Stimulated activated CD4-positive, alpha-beta T cell treated with anti-CD3 and anti-CD28 coated beads, Interleukin-4, amount 100 ng/mL, for 48 hours (primary cell): ENCODE measurements at regions not wholly inside any gene's neighbourhood (a gene's known extent, or its start where the extent isn't known, plus 50 kb on each side); places are given as distances from the start of the nearest gene placed in this dataset.
"Not testable (repeated sequence)": the region's sequence is repeated elsewhere in the genome, so short reads cannot be mapped to it uniquely, and the experiment has no call there.

Experiments used
- DNase-seq, 2 donors: peaks; one replicate each; pipeline ENCODE4 v3.0.0-alpha.2; 2020; ENCODE audit warnings: low read depth in 2 of 2

DNA sequence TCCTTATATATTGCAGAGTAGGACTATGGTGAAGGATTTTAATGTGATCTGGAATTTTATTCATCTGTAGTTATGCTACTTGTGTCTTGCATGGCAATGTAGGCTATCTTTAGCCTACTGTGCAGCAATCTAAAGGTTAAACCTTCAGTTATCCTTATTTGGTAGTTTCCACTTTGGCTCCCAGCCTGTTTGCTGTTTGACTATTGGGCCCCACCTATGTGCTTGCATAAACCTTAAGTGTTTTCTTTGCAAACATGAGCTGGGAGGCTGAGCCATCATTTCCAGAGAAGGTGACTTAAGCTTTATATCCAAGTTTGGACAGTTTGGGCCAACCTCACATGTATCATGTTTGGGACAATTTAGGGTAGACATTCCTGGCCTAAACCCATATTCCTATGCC lies 537.5 kb downstream of the BTBD3 start:
- no peak for DNase-seq

DNA sequence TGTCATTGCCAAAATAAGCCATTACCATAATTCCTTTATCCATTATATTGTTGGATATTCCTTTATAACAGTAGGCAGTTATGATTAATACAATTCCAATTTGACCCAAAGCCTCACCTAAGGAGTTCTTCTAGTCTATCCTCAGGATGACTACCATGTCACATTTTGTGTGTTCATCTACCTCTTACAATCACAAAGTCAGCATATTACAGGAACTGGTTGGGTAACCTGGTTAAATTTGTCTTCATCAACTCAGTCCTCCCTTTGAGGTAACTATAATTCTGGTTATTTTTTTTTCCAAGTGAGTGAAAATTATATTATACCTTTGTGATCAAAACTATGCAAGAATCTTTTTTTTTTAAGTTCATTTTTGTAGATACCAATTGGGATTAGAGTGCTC lies 540.5 kb downstream of the BTBD3 start:
- DNase-seq: no peak

DNA sequence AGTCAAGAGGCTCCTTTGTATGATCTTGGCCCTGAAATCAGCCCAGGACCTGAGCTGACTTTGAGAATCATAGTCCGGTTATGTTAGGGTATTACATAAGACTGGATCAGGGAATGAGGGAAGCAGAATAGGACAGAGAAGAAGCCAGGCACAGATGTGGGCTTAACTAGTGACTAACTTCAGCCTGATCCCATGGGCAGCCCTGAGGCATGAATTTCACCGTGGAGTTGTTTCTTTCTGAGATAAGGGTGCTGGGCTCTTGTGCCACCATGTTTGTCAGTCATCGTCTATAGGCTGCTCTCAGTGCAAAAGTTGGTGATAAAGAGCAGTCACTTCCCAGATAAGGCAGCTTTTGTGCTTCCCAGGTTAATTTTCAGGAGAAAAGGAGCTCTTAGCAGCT lies 544.7 kb upstream of the SPTLC3 start:
- DNase-seq: no peak

DNA sequence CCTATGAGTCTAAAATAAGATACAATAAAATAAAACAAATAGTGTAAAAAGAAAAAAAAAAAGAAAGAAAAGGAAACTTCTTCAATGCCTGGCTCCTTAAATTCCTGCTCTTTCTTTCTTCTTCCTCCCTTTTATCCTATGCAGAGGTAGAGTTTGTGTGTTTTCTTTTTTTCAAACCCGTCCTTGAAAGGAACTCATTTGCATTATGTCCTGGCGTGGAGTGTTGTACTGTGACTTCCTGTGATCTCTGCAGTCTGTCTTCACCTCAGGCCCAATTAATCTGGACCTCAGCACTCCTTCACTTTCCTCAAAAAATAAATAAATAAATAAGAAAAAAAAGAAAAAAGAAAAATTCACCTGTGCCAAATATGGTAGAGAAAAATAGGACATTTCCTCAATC lies 541.9 kb upstream of the SPTLC3 start:
- no peak for DNase-seq

DNA sequence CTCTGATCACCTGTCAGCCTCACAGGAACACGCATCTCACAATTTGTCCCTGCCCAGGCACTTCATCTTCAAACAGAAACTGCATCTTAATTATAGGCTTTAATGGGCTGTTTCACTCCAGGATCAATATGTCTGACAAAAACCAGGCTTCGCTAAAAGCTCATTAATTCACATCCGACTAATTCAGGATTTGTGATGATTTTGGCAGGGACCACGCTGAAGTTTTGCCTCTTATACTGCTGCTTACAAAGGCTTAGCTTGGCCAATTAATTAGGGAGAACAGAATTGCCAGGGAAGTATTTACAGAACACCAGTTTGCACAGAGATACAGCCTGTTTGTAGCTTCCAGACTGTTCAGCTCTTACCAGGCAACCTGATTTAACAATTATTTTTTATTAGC lies 541.0 kb upstream of the SPTLC3 start:
- no peak for DNase-seq

DNA sequence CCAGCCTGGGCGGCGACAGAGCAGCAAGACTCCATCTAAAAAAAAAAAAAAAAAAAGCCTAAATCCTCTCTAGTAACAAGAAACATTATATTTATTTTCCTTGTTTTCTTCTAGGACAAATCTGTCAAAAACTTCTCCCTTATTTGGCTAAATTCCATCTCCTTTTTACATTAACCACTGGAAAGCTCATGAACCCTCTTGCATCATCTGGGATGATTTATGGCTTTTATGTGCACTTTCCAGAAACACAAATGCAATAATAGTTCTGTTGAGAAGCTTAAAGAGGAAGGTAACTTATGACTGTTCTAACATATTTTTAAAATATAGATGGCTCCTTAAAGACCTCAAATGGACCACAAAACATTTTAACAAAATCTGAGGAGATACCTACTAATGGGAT lies 526.1 kb upstream of the SPTLC3 start:
- DNase-seq: no peak

DNA sequence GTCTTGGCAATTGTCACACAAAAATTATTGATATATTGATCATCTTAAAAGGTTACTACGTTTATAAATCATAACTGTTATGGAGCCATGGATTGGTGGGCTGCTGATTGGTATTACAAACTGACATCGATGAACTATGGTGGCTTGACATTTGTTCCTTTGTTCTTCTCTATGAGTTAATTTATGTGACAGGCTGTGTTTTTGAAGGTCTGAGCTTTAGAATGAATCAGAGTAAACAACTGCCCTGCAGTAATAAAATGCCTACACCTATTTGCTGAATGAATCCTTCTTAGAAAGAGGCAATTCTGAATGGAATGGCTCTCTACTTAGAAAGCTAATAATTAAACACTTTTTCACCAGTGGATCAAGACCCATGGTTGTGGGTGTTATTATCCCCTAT lies 506.3 kb upstream of the SPTLC3 start:
- no peak for DNase-seq

DNA sequence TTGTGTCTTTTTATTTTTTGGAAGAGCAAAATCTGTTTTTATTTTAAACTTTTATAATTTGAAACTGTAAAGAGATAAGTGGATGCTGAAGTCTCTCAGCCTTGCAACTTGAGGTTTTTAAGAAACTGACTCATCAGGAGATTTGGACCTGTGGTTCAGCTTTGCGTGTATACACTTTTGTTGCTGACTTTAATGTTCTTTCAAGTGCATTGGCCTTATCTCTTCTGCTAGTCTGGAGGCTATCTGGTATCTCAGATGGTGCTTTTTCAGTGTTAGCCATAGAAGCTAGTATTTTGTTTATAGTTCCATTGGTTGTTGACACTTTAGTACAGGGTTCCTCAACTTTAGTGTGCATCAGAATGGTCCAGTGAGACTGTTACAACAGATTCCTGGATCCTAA lies 504.0 kb upstream of the SPTLC3 start:
- DNase-seq: no peak

DNA sequence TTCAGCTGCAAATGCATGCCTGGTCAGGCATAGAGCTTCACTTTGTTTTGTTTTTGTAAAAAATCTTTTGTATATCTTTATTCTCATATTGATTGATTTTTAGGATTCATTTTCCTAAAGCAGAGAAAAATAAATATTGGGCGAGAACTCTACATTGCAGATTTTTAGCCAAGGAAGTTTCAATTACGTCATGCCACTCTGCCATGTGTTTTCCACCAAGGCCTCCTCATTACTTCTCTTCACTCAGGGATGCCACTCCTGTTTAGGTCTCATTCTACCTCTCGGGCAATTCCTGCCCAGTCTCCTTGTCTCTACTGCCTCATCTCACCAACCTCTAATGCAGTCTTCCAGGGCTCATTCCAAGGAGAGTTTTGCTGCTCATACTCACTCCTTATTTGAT lies 497.3 kb upstream of the SPTLC3 start:
- DNase-seq: no peak

DNA sequence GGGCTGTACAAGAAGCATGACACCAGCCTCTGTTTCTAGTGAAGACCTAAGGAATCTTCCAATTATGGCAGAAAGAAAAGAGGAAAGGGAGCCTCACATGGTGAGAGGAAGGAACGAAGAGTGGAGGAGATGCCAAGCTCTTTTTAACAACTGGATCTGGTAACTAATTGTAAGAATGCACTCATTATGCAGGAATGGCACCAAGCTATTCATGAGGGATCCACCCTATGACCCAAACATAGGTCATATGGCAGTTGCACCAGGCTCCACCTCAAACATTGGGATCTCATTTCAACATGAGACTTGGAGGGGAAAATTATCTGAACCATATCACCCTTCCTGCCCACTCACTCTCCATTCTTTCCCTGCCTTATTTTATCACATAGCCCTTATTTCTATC lies 496.0 kb upstream of the SPTLC3 start:
- no peak for DNase-seq

DNA sequence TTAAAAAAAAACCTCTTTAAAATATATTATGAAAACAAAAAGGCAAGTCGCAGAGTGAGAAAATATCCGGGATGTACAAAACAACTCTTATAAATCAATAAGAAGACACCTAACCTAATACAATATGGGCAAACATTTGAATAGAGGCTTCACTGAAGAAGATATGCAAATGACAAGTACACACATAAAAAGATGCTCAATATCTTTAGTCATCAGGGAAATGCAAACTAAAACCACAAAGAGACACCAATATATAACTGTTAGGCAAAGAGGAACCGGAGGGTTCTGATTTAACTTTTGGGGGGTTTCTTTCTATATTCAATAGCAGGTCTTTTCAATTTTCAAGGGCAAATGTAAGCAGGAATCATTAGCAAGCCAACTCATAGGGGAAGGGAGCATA lies 480.7 kb upstream of the SPTLC3 start:
- DNase-seq: no peak

DNA sequence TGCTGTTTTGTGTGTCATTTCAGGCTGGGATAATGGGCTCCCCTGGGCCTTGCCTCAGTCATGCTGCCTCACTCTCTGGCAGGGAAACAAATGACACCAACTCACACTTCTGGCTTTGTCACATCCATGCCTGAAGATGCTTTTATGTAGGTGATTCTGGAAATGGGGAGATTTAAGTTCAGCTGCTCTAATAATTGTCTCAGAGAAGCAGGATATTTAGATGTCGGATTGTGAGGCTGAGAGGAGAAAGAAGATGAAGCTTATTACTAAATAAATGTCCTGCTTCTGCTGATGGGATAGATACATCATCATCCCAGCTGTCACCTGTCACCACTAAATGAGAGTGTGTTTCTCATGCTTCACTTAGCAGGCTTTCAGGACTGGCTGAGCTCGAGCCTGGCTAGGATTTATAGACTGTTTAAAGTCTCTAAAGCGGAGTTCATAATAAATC lies 480.2 kb upstream of the SPTLC3 start:
- DNase-seq: no peak

DNA sequence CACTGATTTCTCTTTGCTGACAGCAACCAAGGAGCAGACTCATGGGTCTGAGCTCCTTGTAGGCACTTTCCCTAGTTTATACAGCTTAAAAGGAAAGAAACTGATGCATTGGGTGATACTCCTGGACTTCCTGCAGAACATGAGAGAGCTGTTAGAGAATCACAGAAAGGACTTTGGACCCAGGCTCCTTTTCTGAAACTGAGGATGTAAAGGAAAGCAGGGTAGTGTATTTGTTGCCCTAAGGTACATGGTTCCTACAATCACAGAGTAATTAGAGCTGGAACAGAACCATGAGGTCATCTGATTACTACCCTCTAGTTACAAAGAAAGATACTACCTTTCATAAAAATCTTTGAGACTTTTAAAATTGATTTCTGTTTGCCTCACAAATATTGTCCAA lies 477.1 kb upstream of the SPTLC3 start:
- DNase-seq: no peak

DNA sequence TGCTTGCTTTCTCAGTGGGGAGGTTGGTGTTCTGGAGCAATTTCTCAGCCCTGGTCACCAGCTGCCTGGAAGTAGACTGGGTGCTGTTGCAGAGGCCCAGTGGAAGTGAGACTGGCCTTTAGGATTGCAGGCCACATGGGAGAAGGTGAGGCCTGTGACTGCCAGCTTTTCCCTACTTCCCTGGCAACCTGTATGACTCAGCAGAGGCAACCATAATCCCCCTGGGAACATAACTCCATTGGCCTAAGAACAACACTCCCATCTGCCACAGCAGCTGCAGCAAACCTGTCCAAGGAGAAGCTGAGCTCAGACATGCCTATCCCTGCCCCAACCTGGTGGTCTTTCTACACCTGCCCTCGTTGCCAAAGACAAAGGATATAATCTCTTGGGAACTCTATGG lies 473.5 kb upstream of the SPTLC3 start:
- no peak for DNase-seq

DNA sequence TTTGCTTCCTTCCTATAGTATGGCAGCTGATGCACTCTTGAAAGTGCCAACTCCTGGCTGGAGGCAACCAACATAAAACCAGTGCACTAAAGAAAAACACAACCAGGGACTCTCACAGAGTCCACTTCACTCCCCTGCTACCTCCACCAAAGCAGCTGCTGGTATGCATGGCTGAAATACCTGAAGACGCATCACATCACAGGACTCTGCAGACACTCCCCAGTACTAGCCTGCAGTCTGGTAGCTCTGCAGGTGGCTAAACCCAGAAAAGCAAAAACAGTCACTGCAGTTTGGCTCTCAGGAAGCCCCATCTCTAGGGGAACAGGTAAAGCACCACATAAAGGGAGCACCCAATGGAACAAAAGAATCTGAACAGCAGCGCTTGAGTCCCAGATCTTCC lies 473.0 kb upstream of the SPTLC3 start:
- DNase-seq: no peak

DNA sequence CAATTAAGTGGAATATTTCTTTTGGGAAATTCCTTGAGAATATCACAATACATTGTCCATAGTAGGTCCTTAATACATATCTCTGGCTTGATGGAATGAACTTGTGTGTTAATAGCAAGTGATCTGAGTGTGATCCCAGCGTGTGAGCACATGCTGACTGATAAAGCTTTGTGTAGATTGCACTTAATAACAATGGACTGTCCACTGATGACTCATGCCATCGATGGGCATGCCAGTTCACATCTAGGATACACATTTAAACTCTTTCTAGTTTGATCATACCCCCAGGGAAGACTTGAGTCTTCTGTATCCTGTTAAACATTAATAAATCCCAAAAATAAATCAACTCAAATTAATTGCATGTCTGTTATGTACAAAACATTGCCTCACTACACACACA lies 454.3 kb upstream of the SPTLC3 start:
- no peak for DNase-seq

DNA sequence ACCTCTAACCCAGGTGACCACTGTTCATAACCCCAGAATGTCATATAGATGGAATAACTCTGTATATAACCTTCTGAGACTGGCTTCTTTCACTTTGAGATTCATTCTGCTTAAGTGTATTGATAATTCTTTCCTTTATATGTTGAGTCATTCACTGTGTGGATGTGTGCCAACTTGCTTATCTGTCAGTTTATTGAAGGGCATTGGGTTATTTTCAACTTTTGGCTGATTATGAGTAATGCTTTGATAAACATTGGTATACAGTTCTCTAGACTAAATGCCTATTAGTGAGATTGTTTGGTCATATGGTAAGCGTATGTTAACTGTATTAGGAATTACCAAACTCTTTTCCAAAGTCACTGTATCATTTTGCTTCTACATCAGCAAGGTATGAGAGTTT lies 453.4 kb upstream of the SPTLC3 start:
- DNase-seq: no peak

DNA sequence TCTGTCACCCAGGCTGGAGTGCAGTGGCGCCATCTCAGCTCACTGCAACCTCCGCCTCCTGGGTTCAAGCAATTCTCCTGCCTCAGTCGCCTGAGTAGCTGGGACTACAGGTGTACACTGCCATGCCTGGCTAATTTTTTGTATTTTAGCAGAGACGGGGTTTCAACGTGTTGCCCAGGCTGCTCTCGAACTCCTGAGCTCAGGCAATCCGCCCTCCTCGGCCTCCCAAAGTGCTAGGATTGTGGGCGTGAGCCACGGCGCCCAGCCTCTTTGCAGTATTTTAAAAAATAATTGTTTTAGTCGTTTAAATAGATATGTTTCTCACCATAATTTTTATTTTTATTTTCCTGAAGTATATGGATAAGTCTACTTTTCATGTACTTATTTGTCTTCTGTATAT lies 452.9 kb upstream of the SPTLC3 start:
- DNase-seq: not testable (repeated sequence)

DNA sequence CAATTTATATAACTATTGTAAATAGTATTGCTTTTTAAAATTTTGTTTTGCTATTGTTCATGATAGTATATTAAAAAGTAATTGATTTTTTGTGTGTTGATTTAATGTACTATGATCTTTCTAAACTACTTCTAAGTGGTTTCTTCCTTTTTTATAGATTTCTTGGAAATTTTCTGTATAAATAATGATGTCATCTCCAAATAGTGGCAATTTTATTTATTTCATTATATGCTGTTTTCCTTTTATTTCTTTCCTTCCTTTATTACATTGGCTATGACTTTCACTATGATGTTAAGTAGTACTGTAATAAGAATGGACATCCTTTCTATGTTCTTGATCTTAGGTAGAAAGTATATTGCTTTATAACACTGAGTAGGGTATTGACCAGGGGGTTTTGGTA lies 451.5 kb upstream of the SPTLC3 start:
- DNase-seq: no peak

DNA sequence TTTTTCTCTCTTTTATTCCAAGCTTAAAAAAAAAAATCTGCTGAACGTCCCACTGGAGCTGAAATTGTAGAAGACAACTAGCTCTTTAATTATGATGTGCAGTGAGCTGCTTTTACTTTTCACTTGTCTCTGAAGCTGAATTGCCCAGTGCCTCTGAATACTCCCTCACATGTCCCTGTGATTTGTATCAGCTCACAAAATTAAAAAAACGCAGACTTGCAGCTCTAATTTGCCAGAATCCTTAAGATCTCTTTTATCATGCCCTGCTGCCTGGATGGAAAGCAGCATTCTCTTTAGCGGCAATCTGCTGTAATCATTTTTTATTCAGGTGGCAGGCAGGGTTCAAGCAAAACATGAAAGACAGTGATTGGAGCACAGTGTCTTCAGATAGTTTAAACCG lies 443.8 kb upstream of the SPTLC3 start:
- no peak for DNase-seq

DNA sequence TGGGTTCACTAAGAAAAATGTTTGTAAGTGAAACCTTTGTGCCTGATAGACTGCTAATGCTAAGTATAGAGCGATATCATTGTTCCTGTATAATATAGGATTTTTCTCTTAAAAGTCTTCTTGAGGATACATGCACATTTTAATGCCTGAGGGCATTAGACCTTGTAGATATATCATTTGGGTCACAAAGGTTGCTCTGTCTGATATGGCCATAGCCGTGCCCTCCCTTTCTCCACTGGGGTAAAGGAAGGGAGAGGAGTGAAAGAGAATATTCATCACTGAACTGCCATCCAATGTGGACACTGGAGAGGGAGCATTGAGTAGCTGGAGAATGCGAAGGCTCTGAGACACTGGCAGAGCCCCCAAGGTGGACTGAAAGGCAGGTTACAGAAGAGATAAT lies 442.2 kb upstream of the SPTLC3 start:
- no peak for DNase-seq

DNA sequence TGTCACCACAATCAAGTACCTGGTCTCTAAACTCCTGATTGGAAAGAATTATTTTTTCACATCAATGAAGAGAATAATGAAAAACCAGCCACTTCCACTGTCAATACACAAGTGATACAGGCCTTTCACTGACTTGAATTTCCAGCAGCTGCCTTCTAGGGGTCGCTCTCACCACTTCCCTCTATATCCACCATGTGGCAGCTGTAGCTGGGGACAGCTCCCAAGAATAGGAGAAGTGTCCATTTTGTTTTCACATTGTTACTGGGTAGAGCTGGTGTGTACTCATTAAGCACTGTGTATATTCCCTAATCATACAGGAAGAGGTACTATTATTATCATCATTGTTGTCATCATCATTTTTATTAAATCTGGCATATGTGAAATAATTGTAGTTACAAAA lies 438.4 kb upstream of the SPTLC3 start:
- no peak for DNase-seq

DNA sequence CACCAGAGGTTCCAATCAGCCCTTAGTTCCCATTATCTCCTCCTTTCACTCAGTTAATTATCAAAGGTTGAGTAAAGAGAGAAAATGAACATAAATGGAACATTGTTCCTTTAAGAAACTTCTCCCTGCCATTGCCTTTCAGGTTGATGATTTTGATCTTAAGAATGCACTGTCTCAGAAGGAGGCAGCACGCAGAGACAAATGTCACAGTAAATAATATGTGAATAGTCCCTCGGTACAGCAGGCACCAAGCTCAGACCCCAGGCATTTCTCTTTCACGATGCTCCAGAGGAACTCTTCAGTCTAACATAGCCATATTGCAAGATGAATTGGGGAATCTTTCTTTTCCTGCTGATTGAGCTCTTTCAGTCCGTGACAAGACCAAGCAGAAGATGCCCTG lies 435.3 kb upstream of the SPTLC3 start:
- DNase-seq: no peak

DNA sequence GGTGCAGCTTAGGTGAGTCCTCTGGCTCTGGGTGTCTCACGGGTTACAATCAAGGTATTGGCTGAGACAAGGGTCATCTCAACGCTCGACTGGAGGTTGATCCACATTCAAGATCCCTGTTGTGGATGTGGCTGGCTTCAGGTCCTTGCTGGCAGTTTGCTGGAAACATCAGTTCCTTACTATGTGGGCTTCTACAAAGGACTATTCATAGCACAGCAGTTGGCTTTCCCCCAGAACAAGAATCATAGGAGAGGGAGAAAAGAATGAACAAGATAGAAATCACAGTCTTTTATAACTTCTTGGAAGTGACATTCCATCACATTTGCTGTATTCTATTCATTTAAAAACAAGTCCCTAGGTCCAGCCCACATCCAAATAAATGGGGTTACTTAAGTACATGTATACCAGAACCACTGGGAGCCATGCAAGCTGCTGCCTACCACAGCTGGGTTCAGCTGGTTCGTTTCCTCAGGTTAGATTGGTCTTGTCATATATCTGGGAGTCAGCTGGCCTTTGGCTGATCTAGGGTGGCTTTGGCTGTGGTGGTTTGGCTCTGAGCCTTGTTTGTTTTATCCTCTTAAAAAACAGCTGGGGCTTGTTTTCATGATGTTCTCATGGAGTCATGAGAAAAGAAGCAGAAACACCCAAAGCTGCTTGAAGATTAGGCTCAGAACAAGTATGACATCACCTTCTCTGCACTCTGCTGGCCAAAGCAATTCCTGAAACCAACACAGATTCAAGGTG lies 433.2 kb upstream of the SPTLC3 start:
- DNase-seq: no peak
